OCI-LY1 (cell line): ENCODE measurements at regions not wholly inside any gene's neighbourhood (a gene's known extent, or its start where the extent isn't known, plus 50 kb on each side); places are given as distances from the start of the nearest gene placed in this dataset.

ENCODE experiments used
- CTCF ChIP-seq: fragments of 200-600 bp; sonication (generic), shearing (Covaris generic); IDR thresholded peaks from 2 replicates; pipeline ENCODE4 v1.5.1; 2017; ENCODE audit warnings: mild to moderate bottlenecking, antibody characterized with exemption, low read length, moderate library complexity, mixed read lengths
- EZH2 ChIP-seq: fragments of 200-600 bp; sonication (generic), shearing (Covaris generic); IDR thresholded peaks from 2 replicates; pipeline ENCODE4 v1.8.0; 2017; ENCODE audit warnings: borderline replicate concordance, mixed run types, mild to moderate bottlenecking, antibody characterized with exemption, low read length, moderate library complexity, mixed read lengths

GRCh38 chr12:111275308-111275707 lies 93.6 kb downstream of the PHETA1 start:
- TF ChIP-seq CTCF (no peak), EZH2 (no peak)
